HG03378 (cell line): ENCODE measurements at regions not wholly inside any gene's neighbourhood (a gene's known extent, or its start where the extent isn't known, plus 50 kb on each side); places are given as distances from the start of the nearest gene placed in this dataset.

Source experiments
- ATAC-seq: cut with Tn5 transposase; IDR thresholded peaks from one replicate; pipeline ENCODE4 v1.9.1; 2021; ENCODE audit warnings: mild to moderate bottlenecking, moderate library complexity; ENCODE audit not compliant: unreplicated experiment

GRCh38 chr5:116652903-116653302 is 78.3 kb upstream of the SEMA6A start:
- ATAC-seq = no peak

DNA sequence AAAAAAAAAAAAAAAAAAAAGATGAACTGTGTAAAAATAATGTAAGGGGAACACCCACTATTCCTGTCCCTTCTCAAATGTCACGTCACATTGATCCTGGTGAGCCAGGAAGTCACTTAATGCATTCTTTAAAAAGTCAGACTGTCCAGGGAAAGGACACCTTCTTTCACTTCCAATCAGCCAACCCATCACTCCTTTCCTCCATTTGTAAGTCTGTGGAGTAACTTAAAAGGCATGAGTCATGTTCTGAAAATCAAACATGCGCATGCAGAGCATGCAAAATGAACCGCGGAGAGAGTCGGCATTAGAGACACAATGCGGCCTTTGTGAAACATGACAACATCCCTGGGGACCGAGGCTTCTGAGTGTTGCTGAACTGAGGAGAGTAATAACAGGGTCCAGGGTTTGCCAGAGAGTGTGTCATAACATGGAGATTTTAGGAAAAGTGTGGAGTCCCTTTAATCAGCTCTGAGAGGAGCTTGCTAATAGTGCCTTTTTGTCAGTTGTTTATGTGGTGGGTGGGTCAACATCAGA is 77.6 kb upstream of the SEMA6A start:
- ATAC-seq = peak; percentile 79

DNA sequence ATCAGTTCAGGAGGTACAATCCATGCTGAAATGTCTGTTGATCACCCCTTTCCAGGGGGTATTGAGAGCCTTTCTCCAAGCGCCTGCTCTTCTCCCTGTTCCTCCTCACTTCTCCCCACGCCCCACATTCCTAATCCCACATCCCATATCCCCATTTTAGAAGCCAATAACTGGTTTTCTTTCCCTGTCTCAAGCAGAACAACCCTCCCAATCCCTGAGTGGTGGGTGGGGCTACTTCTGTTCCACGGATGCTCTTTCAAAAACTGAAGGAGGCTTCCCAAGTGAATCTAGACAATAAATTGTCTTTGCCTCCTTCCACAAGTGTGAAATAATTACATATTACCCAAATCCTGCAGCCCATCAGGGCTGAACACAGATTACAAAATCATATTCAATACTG is 77.0 kb upstream of the SEMA6A start:
- ATAC-seq = no peak

GRCh38 chr5:116650964-116651363 is 76.3 kb upstream of the SEMA6A start:
- ATAC-seq = peak; percentile 45

DNA sequence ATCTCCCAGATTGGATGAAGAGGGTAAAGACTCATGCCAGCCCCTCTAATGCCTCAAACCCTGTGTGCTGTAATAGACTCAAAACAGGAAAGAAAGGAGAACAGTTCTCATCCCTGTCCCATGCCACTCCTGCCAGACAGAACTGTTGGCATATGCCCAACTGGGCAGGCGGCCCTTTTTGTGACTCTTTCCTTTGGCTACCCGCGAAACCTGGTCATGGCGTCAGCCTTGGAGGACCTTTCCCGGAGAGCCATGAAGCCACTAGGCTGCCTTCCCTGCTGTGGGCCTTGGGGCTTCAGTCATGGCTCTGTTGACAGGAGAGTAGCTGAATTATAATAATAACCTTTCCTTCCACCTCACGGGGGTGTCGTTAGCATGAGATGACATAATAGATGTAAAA is 75.9 kb upstream of the SEMA6A start:
- no peak for ATAC-seq

DNA sequence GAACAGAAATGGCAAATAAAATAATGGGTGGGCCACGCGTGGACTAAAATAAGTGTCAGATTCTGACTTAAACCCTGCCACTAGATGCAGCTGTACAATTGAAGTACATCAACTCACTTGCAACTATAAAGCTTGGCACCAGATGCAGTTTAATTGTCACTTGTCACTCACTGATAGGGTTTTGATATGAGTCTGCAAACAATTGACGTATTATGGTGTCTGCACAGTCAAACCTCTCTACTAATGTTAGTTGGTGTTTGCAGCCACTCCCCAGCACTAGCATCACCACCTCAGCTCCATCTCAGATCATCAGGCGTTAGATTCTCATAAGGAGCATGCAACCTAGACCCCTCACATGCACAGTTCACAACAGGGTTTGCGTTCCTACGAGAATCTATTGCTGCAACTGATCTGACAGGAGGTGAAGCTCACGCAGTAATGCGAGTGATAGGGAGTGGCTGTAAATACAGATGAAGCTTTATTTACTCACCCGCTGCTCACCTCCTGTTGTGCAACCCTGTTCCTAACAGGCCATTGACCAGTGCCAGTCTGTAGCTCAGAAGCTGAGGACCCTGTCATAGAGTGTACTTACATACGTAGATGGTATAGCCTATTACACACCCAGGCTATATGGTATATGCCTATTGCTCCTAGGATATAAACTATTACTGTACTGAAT is 72.1 kb upstream of the SEMA6A start:
- ATAC-seq = no peak

DNA sequence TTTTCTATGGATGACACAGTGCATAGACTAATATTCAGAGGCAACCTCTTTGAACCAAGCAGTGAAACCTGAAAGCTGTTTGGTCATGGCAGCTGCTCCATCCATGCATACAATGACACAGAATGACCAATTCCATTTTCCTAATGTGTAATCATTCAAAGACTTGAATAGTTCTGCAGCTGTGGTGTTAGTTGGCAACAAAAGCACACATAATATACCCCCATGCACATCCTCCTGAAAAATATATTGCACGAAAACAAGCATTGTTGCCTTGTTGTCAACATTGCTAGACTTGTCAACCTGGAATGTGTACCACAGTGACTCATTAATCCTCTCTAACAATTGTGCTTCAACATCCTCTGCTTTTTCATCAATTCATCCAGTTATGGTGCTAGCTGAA is 71.0 kb upstream of the SEMA6A start:
- ATAC-seq = peak; percentile 76

DNA sequence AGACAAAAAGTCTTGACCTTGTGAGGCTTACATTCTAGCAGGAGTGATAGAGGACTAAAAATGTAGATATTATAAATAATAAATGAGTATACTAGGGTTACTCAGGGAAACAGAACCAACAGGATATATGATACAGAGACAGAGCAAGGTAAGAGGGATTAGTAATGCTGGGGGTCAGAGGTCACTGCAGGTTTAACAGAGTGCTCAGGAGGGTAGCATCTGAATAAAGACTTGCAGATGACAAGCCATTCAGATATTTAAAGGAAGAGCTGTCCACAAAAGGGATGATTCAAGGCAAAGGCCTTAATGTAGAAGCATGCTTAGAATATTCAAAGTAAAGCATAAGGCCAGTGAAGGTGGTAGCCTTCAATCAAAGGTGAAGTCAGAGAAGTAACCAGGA is 65.6 kb upstream of the SEMA6A start:
- ATAC-seq = no peak

DNA sequence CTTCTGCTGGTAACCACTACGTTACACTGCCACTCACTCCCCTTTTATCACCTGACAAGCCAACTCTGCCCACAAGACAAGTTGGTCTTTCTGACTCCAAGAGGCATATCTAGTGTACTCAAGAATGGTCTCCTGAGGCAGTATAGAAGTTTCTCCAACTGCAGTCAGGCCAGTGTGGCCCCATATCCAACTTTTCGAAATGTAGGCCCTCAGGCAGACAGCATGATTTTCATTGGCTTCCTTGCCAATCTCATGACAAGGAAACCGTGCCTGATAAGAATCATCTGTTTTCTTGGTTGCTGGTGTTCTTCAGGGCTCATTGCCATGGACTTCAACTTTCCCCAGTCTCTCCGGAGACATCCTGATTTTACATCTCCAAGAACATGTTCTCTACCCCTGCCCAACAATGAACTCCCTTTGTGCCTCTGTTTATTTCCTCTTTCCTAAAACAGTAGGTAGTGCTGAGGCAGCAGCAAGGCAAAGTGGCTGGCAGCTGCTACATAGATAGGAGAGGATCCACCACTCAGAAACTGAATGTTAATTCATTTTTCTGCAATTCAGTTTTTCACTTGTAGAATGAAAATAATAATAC is 62.6 kb upstream of the SEMA6A start:
- no peak for ATAC-seq

DNA sequence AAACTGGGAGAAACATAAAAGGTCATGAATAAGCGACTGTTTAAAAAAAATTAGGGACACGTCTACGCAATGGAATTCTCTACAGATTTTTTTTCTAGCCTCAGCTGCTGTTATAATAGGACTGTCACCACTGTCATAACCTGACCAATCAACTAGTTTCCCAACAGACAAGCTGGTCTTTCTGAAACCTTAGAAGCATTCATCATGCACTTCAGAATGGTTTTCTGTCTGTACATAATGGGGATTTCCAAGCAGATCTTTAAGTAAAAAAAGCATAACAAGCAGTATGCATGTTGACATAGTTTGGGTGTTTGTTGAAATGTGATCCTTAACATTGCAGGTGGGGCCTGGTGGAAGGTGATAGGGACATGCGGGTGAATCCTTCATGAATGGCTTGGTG is 58.3 kb upstream of the SEMA6A start:
- peak; percentile 55 for ATAC-seq

GRCh38 chr5:116631147-116631546 is 56.5 kb upstream of the SEMA6A start:
- no peak for ATAC-seq

DNA sequence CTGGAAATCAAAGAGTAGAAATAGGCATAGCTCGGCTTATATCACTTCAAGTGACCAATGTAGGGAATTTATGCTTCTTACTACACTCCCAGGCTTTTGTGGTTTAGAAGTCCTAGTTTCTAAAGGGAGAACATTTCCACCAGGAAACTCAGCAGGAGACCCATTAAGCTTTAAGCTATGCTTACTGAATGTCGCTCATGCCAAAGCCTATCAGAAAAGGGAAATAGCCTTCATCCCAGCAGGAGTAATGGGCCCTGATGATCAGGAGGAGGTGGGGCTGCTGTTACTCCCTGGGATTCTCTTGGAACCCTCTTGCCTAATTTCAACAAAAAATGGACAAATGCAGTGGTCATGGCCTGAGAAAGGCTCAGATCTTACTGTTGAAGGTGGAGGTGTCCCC is 54.5 kb upstream of the SEMA6A start:
- ATAC-seq = no peak

DNA sequence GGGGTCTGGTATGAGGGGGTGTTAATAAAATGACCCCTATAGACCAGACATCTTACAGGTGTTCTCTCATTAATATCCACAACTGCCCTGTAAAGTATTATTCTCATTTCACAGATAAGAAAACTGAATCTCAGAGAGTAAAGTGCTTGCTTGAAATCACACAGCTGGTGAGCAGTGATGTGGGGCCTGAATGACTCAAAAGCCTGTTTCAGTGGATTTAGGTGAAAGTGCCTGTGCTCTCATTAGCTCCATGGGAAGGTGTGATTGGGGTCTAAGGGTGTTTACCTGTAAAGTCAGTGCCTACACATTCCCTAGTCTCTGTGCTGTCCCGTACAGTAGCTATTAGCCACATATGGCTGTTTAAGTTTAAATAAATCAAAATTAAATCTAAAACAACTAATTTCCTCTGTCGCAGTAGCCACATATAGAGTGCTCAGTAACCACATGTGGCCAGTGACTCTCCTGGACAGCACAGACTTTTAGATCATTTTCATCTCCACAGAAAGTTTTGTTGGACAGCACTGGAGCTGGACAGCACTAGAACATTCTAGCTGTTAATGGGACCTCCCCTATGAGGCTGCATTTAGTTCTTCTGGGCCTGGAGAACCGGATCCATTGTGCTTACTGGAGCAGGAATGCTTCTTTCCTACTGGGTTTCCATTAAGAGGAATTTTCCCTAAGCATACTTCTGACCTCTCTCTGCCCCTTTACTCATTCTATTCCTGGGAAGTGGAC is 52.5 kb upstream of the SEMA6A start:
- ATAC-seq = peak; percentile 85

- ATAC-seq = no peak
Measured at GRCh38 chr5:116626272-116626723, 51.7 kb upstream of the SEMA6A start.
